Fibroblast of skin of left quadriceps (primary cell): ENCODE measurements at regions not wholly inside any gene's neighbourhood (a gene's known extent, or its start where the extent isn't known, plus 50 kb on each side); places are given as distances from the start of the nearest gene placed in this dataset.

ENCODE experiments used
- DNase-seq, 2 experiments: peaks; one replicate each; pipeline ENCODE4 v3.0.0-alpha.2; 2013; ENCODE audit warnings: low read depth in 2 of 2

DNA sequence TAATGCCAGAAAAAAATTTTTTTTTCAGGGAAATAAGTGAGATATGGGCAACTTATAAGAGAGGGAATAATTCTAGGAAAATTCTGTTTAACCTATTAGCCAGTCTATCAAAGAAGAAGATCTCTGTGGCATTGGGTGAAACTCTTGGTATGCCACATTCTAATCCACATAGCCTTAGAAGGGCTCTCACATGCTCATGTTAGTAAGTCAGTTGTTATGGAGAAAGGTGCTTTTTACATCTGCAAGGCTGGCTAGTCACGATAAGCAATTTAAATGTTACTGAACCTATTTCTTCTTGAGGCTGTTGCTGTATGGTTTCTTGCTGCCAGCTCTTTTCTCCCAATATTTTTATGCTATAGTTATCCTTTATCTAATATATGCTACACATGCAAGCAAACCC is 89.9 kb upstream of the MAGI1 start:
- no peak for DNase-seq

DNA sequence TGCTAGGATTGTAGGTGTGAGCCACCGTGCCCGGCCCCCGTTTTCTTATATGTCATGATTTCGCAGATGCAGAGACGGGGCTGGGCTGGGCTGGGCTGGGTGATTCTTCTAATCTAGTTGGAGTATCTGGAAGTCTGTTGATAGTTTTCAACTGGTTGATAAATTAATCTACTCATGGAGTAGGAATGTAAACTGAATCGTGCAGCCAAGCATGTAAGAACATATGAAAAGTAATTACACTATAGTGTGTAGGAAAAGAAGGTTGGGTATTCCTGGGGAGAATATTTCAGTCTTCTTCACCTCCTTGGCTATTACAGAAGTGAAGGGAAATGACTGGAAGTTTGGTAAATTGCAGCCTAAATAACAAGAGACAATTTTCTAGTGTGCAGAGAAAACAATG is 82.6 kb upstream of the MAGI1 start:
- DNase-seq = peak in 1 of 2 experiments; percentile 59

DNA sequence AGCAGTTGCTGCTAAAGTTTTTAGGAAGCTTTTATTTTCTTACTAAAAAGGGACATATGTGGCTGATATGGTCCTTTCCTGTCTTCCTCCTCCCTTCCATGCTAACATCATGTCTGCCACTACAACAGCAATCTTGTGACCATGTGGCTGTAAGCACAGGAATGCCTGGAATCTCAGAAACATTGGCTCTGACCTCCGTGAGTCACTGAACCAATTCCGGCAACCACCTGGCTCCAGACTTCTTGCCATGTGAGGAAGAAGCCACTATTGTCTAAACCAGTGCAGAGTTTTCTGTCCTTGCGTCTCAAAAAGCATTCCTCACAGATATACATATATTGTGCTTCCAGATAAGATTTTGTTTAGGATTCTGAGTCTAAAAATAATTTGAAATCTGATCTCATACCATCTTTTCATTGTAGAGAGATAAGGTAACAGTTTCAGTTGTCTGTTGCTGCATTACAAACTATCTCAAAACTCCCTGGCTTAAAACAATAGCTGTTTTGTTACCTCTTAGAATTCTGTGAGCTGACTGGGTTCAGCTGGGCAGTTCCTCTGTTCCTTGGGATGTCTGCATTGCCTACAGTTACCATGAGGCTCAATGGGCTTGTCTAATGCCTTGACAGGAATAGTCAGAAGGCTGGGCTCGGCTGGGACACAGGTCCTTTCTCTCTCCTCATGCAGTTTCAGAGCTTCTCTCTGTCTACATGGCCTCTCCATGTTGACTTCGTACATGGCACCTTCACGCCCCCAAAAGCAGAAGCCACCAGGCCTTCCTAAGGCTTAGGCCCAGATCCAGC is 77.3 kb upstream of the MAGI1 start:
- DNase-seq = peak; percentile 88

DNA sequence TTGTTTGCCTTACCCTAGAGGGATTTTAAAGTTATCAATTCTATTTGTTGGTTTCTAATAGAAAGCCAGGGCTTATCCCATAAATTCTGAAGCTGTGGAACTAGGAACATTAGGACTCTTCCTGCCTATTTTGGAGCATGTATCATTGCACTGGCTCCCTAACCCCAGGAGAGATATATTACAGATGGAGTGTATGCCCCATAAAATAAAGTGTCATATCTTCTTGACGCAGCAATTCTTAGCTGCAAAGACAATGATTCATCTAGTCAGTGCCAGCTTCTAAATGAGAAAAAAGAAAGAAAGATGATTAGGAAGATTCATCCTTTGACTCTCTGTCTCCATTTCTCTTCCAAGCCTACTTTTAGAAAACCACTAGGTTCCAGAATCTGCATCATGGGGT is 74.8 kb upstream of the MAGI1 start:
- no peak for DNase-seq

DNA sequence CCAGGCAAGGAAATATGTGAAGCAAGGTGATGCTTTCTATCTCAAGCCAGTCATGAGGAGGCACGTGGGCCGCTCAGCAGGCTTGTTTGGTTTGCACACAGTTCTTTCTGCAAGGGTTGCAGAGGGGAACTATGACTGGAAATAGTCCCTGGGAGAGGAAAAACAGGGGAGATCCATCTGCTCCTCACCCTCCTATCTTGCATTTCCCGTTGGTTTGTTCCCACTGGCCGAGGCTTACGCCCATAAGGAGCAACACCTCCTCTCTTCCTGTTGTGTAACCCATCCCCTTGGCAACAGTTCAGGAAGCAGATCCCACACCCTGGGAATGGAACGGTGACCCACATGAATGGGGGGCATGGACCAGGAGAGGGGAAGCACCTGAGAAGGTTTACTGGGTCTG is 72.1 kb upstream of the MAGI1 start:
- DNase-seq = no peak

DNA sequence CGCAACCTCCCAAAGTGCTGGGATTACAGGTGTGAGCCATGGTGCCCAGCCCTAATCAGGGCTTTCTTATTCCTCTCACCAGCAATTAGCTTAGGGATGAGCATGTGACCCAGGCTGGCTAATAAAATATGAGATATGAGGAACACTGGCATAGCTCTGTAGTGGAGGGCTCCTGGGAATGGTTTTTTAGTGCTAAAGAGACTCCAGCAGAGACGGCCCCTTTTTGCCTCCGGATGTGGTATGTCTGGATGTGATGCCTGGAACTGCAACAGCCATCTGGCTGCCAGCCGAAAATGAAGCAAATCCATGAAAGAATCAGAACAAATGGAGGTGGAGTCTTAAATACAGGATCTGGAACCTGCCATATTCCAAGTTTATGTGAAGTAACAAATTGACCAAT is 69.1 kb upstream of the MAGI1 start:
- DNase-seq = peak; percentile 84 to 87

DNA sequence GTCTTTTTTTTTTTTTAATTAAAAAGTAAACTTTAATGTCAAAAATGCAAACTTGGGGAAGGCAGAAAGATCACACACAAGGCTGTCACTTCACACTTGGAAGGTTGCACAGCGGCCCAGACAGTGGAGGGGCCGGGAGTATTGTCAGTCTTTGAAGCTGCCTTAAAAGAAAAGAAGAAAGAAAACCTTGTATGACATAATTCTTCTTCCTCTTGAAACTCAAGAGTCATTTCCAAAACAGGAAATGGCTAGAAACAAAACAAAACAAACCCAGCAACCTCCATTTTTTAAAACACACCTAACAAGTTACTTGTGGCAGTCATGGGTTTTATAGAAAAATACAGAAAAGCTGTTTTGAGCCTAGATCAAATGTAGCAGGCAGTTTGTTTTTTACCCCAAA is 68.1 kb upstream of the MAGI1 start:
- DNase-seq = no peak

DNA sequence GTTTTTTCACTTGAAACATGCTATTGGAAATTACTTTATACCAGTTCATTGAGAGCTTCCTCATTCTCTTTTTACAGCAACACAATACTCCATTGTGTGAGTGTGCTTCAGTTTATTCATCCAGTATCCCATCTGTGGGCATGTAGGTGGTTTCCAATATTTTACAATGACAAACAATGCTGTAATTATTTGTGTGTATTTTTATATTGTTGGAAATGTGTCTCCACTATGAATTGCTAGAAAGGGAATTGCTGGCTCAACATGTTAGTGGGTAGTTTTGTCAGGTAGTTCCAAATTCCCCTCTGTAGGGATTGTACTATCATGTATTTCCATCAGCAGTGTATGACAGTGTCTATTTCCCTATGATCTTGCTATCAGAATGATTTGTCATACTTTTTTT is 65.8 kb upstream of the MAGI1 start:
- DNase-seq = no peak

DNA sequence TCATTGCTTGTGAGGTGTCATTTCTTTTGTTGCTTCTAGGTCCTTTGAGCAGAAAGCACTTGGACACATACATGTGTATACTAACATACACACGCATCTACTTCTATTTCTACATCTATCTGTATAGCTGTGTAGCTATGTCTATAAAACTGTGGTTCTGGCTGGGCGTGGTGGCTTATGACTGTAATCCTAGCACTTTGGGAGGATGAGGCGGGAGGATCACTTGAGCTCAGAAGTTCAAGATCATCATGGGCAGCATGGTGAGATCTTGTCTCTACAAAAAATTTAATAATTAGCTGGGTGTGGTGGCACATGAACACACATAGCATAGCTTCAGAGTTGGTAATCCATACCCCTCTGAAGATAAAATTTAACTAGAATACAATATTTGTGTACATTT is 65.0 kb upstream of the MAGI1 start:
- DNase-seq = no peak

DNA sequence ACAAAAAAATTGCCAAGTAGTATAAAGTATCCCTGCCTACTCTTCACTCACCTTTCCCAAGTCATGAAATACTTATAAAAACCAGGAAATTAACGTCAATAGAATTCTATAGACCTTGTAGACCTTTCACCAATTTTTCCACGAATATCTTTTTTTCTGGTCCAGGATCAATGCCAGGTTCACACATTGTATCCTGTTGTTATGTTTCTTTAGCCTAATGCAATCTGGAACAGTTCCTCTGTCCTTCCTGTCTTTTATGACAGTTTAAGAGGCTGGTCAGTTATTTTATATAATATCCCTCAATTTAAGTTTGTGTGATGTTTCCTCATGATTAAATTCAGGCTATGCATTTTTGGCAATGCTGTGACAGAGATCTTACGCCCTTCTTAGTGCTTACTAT is 63.2 kb upstream of the MAGI1 start:
- no peak for DNase-seq

DNA sequence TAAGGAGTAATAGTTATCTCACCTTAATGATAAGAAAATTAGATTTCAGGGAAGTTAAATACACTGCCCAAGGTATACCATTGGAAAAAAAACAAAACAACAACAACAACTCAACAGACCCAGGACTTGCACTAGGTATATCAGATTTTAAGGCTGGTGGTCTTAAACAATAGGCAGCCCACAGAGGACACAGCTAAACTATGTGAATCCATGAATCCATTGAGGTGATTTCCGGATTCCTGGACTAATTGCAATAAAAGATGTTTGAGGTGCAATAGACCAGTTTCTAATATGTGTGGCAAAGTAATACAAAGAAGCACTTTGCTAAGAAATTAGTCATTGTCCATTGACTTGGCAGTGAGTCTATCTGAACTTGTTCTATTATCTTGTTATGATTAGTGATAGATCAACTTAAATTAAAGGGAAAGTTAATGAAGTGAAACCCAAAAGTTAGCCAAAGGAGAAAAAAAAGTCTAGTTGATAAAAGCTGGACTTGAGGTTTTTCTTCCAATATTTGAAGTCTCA is 60.9 kb upstream of the MAGI1 start:
- DNase-seq = no peak

DNA sequence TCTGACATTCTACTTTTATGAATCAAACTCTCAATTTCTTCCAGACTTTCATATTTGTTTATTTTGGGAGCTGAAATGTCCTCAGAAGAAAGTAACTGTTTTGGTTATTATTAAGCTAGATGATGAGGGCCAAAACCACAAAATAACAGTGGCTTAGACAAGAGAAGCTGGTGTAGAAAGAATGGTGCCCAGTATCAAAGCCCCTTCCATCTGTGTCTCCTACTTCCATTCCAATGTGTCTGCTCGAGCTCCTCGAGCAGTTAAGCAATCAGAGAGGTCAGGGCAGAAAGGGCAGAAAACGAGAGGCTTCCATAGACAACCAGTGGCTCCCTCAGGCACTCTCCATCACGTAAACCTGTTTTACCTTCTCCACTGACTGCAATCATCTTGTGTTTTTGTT is 59.7 kb upstream of the MAGI1 start:
- DNase-seq = no peak

DNA sequence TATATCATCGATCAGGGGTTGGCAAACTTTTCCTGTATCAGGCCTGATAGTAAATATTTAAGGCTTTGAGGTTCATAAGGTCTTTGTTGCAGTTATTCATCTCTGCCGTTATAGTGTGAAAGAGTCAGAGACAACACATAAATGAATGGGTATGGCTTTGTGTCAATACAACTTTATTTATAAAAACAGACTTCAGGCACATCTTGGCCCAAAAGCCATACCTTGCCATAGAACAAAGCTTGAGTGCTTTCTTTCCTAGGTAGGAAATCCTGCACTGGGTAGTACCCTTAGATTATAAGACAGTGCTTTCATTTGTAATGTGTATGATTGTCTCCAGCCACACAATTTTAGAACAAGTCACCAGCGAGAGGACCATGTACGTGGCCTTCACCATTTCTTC is 58.9 kb upstream of the MAGI1 start:
- DNase-seq = no peak

DNA sequence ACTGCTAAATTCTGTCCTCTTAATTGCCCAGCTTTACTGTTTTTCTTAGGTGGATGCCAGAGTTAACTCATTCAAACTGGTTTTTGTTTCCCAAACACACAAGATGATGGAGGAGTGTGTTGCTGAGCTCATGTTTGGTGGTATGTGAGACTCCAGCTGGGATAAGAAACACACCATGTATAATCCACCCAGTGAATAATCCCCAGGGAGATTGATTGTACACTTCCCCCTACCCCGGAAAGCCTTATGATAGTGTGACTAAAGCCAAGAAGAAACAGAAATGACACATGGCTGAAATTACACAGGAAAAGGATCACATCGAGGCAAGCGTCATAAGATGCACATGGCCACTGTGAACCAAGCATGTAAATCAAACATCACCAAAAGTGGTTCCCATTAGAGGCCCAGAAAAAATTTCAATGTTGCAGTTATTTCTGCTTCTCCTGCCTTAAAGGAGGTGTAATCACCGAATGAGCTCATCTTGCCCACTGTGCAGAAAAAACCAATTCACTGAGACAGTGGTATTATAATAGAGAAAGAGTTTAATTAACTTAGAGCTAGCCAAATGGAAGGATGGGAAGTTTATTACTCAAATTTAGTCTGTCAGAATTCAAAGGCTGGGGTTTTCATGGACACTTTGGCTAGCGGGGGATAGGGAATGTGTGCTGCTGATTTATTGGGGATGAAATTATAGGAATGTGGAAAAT is 56.7 kb upstream of the MAGI1 start:
- no peak for DNase-seq

DNA sequence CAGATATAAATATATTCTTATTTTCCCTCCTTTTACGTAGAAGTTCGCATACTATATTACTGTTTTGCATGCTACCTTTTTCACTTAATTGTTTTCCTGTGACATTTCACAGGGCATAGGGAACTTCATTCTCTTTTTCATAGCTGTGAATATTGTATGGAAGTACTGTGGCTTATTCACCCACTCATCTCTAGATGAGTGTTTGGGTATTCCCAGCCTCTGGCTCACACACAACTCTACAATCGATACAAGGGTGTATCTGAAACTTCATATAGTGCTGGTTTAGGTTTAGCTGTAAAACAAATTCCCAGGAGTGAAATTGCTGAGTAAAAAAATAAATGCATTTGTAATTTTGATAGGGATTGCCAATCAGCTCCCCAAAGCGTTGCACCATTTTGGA is 55.3 kb upstream of the MAGI1 start:
- no peak for DNase-seq

DNA sequence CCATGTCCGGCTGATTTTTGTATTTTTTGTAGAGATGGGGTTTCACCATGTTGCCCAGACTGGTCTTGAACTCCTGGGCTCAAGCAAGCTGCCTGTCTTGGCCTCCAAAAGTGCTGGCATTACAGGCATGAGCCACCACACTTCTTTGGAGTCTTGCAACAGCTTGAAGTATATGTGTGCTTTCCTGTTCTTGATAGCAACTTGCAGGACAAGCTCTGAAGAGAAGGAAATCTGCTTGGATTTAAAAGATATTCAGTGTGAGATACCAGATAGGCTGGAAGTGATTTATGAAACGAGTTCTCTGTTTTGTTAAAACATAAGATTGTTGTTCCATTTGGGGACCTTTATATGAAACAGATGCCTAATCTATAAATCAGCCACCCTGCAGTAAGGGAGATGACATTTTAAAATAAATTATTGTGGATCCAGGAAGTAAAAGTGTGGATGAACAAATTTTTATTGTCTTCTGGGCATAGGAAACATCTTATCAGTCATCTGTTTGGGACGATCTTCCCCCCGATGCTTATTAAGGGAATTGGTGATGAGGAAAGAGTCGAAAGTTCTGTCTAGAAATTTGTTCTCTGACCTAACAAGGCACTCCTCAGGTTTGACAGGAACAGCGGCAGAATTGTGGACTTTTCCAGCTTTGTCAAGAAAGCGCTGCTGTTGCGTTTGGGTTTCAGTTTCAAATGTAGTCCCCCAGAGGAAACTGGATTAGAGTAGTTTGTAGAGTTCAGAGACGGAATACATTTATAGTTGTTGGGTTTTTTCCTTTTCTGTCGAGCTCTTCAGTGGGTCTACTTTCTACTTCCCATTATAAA is 53.7 kb upstream of the MAGI1 start:
- peak; percentile 77 to 82 for DNase-seq
